Left ventricle myocardium inferior (tissue), 1 donor: ENCODE measurements at regions not wholly inside any gene's neighbourhood (a gene's known extent, or its start where the extent isn't known, plus 50 kb on each side); places are given as distances from the start of the nearest gene placed in this dataset.

ENCODE experiments used
- DNase-seq: peaks from one replicate; pipeline ENCODE4 v3.0.0-alpha.2; 2020
- H3K27ac ChIP-seq: fragments of 200-600 bp; replicated peaks from 2 replicates; pipeline ENCODE4 v1.8.0; 2021
- H3K27me3 ChIP-seq: fragments of 200-600 bp; 2 replicates; pipeline ENCODE4 v1.8.0; 2021; ENCODE audit warnings: low read depth
- H3K36me3 ChIP-seq: fragments of 200-600 bp; 2 replicates; pipeline ENCODE4 v1.8.0; 2021
- H3K4me1 ChIP-seq: fragments of 200-600 bp; 2 replicates; pipeline ENCODE4 v1.8.0; 2021
- H3K4me3 ChIP-seq: fragments of 200-600 bp; 2 replicates; pipeline ENCODE4 v1.8.0; 2021; ENCODE audit warnings: mild to moderate bottlenecking, moderate library complexity
- H3K9me3 ChIP-seq: fragments of 200-600 bp; replicated peaks from 2 replicates; pipeline ENCODE4 v1.8.0; 2021
- CTCF ChIP-seq: fragments of 200-600 bp; IDR thresholded peaks from 2 replicates; pipeline ENCODE4 v1.8.0; 2021; ENCODE audit warnings: antibody characterized with exemption, mild to moderate bottlenecking, borderline replicate concordance
- intact Hi-C: fragments of 100-400 bp; cut with micrococcal nuclease; formaldehyde crosslinking; loops from one replicate; pipeline ENCODE4 v1.11.0; 2022
- donor health status: DM: no; HTN: yes; CAD: no; lungs with severe emphysema.

- H3K4me1 ChIP-seq: no peaks in the 10 kb centered on the region
- TF ChIP-seq CTCF: no peak
- no peaks in the 10 kb centered on the region for H3K9me3 ChIP-seq
- no peak for DNase-seq
- no peaks in the 10 kb centered on the region for H3K36me3 ChIP-seq
- intact Hi-C loops: no loop called here
- H3K27me3 ChIP-seq: no peaks in the 10 kb centered on the region
- no peak overlapping the region for H3K4me3 ChIP-seq
- no peak overlapping the region for H3K27ac ChIP-seq
These were observed 272.7 kb upstream of the FSHR start for GRCh38 chr2:49426996-49427395.

- DNase-seq: no peak
- TF ChIP-seq CTCF: no peak
- intact Hi-C loops: no loop called here
- no peak overlapping the region for H3K27ac ChIP-seq
- no peak overlapping the region for H3K4me3 ChIP-seq
- no peaks in the 10 kb centered on the region for H3K27me3 ChIP-seq
- H3K36me3 ChIP-seq: no peaks in the 10 kb centered on the region
- no peaks in the 10 kb centered on the region for H3K4me1 ChIP-seq
- H3K9me3 ChIP-seq: no peaks in the 10 kb centered on the region
These were observed 261.9 kb upstream of the FSHR start for GRCh38 chr2:49416252-49416651.

- Histone ChIP-seq H3K27ac (no peak overlapping the region), H3K4me3 (no peak overlapping the region), H3K9me3 (peaks cover 10% of the 10 kb centered on the region), H3K27me3 (no peaks in the 10 kb centered on the region), H3K4me1 (no peaks in the 10 kb centered on the region), H3K36me3 (no peaks in the 10 kb centered on the region)
- intact Hi-C loops: no loop called here
- no peak for DNase-seq
- no peak for TF ChIP-seq CTCF
These were observed 249.8 kb upstream of the FSHR start for GRCh38 chr2:49404108-49404507.

- Histone ChIP-seq H3K27me3 (no peaks in the 10 kb centered on the region), H3K4me3 (no peak overlapping the region), H3K4me1 (no peaks in the 10 kb centered on the region), H3K9me3 (peaks cover 6% of the 10 kb centered on the region), H3K36me3 (no peaks in the 10 kb centered on the region), H3K27ac (no peak overlapping the region)
- no peak for DNase-seq
- intact Hi-C loops: no loop called here
- no peak for TF ChIP-seq CTCF
These were observed 249.3 kb upstream of the FSHR start for GRCh38 chr2:49403637-49404036.

- no peak overlapping the region for H3K4me3 ChIP-seq
- no peaks in the 10 kb centered on the region for H3K36me3 ChIP-seq
- TF ChIP-seq CTCF: no peak
- no peak for DNase-seq
- no peaks in the 10 kb centered on the region for H3K27me3 ChIP-seq
- H3K9me3 ChIP-seq: no peaks in the 10 kb centered on the region
- no peaks in the 10 kb centered on the region for H3K4me1 ChIP-seq
- H3K27ac ChIP-seq: no peak overlapping the region
- intact Hi-C loops: no loop called here
These were observed 225.1 kb upstream of the FSHR start for GRCh38 chr2:49379406-49379805.
